ENCODE measurements at regions not wholly inside any gene's neighbourhood (a gene's known extent, or its start where the extent isn't known, plus 50 kb on each side); places are given as distances from the start of the nearest gene placed in this dataset.

DNA sequence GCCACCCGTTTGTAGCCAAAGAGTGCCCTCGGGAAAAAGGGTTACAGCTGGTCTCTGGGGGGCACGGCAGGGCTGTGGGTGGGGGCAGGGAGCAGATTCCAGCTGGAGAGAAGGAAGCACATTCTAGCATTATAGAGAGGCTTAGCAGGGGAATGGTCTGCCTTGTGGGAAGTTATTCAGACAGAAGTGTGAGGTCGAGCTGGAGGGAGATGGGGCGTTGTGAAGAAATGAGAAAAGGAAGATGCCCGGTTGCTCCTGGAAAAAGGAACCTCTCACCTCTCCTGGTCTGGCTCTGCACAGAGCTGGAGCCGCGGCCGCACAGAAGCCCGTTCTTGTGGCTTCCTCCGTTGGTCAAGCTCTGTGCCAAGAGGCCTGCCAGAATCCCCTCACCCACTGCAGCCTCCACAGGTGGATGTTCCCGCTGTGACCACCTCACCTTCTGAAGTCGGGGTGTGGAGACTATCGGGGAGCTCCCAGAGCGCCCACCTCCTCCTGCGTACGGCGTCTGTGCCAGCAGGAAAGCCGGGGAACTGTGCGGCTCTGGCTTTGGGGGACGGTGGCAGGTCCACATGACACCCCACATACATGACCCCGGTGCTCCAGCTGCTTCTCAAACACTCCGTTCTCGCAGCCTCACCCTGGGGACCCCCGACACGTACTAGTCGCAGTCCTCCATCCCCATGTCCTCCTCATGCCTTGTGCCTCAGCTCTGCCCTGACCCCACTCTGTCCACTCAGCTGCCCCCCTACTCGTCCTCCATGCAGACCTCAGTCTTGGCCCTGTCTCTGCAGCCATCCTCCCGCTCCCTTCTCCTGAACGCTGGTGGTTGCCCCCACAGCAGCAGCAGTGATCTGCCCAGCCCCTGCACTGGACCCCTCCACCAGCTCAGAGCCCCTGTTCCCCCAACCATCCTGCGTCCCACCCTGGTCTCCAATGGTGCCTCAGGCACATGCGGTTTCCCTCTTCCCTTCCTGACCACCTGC is 52.2 kb upstream of the HGFAC start:
- Mint-ChIP-seq H3K4me1 (peaks cover 0 to 24% (median 1%) of the 10 kb centered on the region in 4 donors), H3K27me3 (peaks cover 4% of the 10 kb centered on the region), H3K27ac (no peak overlapping the region), H3K4me3 (peak overlapping the region in 1 of 4 donors; percentile 65), H3K9me3 (peaks cover 0 to 2% (median 0%) of the 10 kb centered on the region in 7 donors), H3K36me3 (no peaks in the 10 kb centered on the region)
- H3K9me3 ChIP-seq (ENCODE audit: control insufficient read depth in 2 of 2, low read length in 2 of 2) = no peaks in the 10 kb centered on the region
- ATAC-seq (ENCODE audit: low read depth in 2 of 2) = no peak
- no peak for DNase-seq
- H3K27ac ChIP-seq (ENCODE audit: insufficient read depth, low read length, poor library complexity, severe bottlenecking) = no peak overlapping the region
- H3K4me3 ChIP-seq (ENCODE audit: low read depth, low read length) = no peak overlapping the region
- H3K27me3 ChIP-seq (ENCODE audit: control insufficient read depth, insufficient read depth, low read length) = no peaks in the 10 kb centered on the region
- H3K36me3 ChIP-seq (ENCODE audit: control insufficient read depth, insufficient read depth, low read length) = no peaks in the 10 kb centered on the region
- H3K4me1 ChIP-seq (ENCODE audit: control insufficient read depth, insufficient read depth, low read length, poor library complexity, severe bottlenecking) = peaks cover 3% of the 10 kb centered on the region

DNA sequence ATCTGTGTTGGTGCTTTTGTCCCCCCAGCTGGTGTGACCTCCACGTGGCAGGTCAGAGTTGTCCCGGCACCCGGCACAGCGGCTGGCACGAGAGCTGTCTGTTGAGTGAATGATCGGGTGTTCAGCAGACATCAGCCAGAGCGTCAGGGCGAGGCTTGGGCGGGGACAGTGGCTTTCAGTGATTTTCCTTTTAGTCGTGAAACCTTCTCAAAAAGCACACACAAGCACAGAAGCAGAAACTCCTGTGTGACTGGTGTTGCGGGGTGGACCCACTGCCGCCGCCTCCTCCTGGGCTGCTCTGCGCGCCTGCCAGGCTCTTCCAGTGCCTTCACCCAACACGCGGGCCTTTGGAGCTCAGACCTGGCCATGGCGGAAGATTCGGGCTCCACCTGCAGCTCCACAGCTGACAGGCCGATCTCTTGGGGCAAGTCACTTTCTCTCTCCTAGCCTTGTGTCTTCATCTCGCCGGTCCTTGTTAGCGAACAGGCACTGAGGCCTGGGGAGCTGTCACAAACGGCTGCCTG is 51.4 kb upstream of the HGFAC start:
- DNase-seq = no peak
- no peaks in the 10 kb centered on the region for H3K27me3 ChIP-seq (ENCODE audit: control insufficient read depth, insufficient read depth, low read length)
- peaks cover 0 to 20% (median 2%) of the 10 kb centered on the region in 4 donors for H3K4me1 Mint-ChIP-seq
- no peak overlapping the region for H3K4me3 ChIP-seq (ENCODE audit: low read depth, low read length)
- no peak overlapping the region for H3K27ac ChIP-seq (ENCODE audit: insufficient read depth, low read length, poor library complexity, severe bottlenecking)
- ATAC-seq (ENCODE audit: low read depth in 2 of 2) = no peak
- no peak overlapping the region for H3K4me3 Mint-ChIP-seq
- H3K9me3 Mint-ChIP-seq = peaks cover 0 to 2% (median 0%) of the 10 kb centered on the region in 7 donors
- no peaks in the 10 kb centered on the region for H3K9me3 ChIP-seq (ENCODE audit: control insufficient read depth in 2 of 2, low read length in 2 of 2)
- H3K27ac Mint-ChIP-seq = peak overlapping the region in 1 of 3 donors; percentile 63
- H3K27me3 Mint-ChIP-seq = peaks cover 4% of the 10 kb centered on the region
- H3K36me3 Mint-ChIP-seq = peaks cover 3% of the 10 kb centered on the region
- no peaks in the 10 kb centered on the region for H3K36me3 ChIP-seq (ENCODE audit: control insufficient read depth, insufficient read depth, low read length)
- peaks cover under 1% of the 10 kb centered on the region for H3K4me1 ChIP-seq (ENCODE audit: control insufficient read depth, insufficient read depth, low read length, poor library complexity, severe bottlenecking)

DNA sequence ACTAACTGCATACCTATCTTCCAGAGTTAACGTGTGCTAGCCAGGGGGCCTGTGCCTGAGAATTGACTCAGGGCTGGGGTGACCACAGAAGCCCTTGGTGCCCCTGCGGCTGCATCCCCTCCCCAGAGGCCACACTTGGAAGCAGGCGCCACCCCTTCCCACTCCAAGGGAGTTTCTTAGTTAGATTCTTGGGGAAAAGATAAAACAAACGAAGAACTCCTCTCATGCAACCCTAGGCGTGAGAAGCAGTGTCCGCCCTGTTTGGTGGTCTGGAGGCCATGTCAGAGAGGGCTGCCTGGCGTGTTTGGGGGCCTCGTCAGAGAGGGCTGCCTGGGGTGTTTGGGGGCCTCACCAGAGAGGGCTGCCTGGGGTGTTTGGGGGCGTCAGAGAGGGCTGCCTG is 50.3 kb upstream of the HGFAC start:
- ATAC-seq (ENCODE audit: low read depth in 2 of 2) = no peak
- no peak overlapping the region for H3K27ac ChIP-seq (ENCODE audit: insufficient read depth, low read length, poor library complexity, severe bottlenecking)
- no peaks in the 10 kb centered on the region for H3K36me3 ChIP-seq (ENCODE audit: control insufficient read depth, insufficient read depth, low read length)
- no peaks in the 10 kb centered on the region for H3K9me3 ChIP-seq (ENCODE audit: control insufficient read depth in 2 of 2, low read length in 2 of 2)
- Mint-ChIP-seq H3K27me3 (peaks cover 4% of the 10 kb centered on the region), H3K27ac (peak overlapping the region in 1 of 3 donors; percentile 26), H3K4me1 (peaks cover 0 to 14% (median 2%) of the 10 kb centered on the region in 4 donors), H3K36me3 (peaks cover 5% of the 10 kb centered on the region), H3K4me3 (no peak overlapping the region), H3K9me3 (peaks cover 0 to 4% (median 0%) of the 10 kb centered on the region in 7 donors)
- no peak for DNase-seq
- H3K4me3 ChIP-seq (ENCODE audit: low read depth, low read length) = no peak overlapping the region
- no peaks in the 10 kb centered on the region for H3K4me1 ChIP-seq (ENCODE audit: control insufficient read depth, insufficient read depth, low read length, poor library complexity, severe bottlenecking)
- no peaks in the 10 kb centered on the region for H3K27me3 ChIP-seq (ENCODE audit: control insufficient read depth, insufficient read depth, low read length)

All from CD4-positive, CD25-positive, alpha-beta regulatory T cell (primary cell).